ENCODE measurements at regions not wholly inside any gene's neighbourhood (a gene's known extent, or its start where the extent isn't known, plus 50 kb on each side); places are given as distances from the start of the nearest gene placed in this dataset.
A peak's percentile ranks its signal among the peaks of the same experiment; 100 is the strongest.

DNA sequence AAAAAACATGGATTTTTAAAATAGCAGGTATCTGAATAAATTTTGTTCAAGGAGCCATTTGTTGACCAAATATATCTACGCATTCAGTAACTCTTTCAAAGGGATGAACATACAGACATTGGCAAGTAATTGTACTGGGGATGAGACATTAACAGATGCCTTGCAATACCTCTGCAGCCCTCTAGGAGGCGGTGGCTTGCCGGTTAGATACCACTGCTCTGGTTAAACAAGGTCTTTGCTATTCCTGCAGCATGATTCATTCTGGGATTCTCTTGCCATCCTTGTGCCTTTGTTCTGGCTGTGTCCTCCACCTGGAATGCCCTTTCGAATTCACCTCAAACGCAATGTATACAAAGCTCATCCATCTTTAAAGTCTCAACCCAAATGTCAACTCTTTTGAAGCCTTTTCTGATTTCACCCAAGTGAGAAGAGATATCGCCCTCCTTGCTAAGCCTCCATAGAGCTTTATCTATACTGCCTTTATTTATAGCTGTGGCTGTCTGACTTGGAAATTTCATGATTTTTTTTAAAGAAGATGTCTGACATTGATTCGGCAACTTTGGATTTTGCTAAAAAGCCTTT is 131.0 kb upstream of the SRRM4 start:
- peak in 1 of 2 donors; percentile 9 for DNase-seq (ENCODE audit: low read depth in 2 of 2)

GRCh38 chr12:118851891-118852290 is 129.4 kb upstream of the SRRM4 start:
- DNase-seq (ENCODE audit: low read depth in 2 of 2): no peak

- DNase-seq (ENCODE audit: low read depth in 2 of 2): no peak
Observed at GRCh38 chr12:118853634-118854033, 127.7 kb upstream of the SRRM4 start.

GRCh38 chr12:118855858-118856257 is 125.5 kb upstream of the SRRM4 start:
- DNase-seq (ENCODE audit: low read depth in 2 of 2): no peak

DNA sequence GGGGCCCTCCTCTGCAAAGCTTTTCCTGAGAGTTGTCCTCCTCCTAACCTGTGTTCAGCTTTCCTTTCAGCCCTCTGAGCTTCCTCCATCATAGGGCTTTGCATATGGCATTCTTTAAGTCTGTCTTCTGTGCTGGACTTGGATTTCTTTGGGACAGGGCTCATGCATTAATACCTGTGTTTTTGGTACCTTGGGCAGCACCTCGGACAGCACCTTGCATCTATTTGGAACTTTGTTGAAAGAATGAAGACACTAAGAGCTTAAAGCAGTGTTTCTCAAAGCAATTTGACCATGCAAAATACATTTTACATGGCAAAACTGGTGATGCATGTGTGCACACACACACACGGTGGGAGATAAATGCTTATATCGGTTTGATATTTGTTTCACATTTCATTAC is 115.0 kb upstream of the SRRM4 start:
- DNase-seq (ENCODE audit: low read depth in 2 of 2): no peak

- no peak for DNase-seq (ENCODE audit: low read depth in 2 of 2)
Observed at GRCh38 chr12:118870551-118870950, 110.8 kb upstream of the SRRM4 start.

- DNase-seq (ENCODE audit: low read depth in 2 of 2): no peak
Observed at GRCh38 chr12:118874698-118875548, 106.4 kb upstream of the SRRM4 start.

GRCh38 chr12:118880720-118881493 is 100.4 kb upstream of the SRRM4 start:
- DNase-seq (ENCODE audit: low read depth in 2 of 2): no peak

GRCh38 chr12:118884226-118884625 is 97.1 kb upstream of the SRRM4 start:
- no peak for DNase-seq (ENCODE audit: low read depth in 2 of 2)

DNA sequence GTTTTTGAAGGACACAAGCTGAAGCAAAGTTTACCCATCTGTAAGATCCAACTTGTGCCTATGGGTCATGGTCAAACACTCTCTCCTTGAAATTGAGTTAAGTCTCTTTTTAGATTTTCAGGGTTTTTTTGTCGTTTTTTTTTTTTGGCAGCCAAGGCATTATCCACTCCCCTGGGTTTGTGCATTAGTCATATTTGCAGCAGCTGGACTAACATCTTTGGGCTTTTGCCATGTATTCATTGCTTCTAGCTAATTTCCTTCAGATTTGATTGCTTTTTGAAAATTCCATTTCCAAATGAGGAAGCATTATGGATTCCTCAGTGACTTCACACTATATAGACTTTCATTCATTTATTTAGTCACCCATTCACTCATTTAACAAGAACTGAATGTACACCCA is 80.3 kb upstream of the SRRM4 start:
- no peak for DNase-seq (ENCODE audit: low read depth in 2 of 2)

GRCh38 chr12:118908811-118909210 is 72.5 kb upstream of the SRRM4 start:
- no peak for DNase-seq (ENCODE audit: low read depth in 2 of 2)

GRCh38 chr12:118912697-118913270 is 68.6 kb upstream of the SRRM4 start:
- no peak for DNase-seq (ENCODE audit: low read depth in 2 of 2)

- DNase-seq (ENCODE audit: low read depth in 2 of 2): no peak
Observed at GRCh38 chr12:118921761-118922160, 59.6 kb upstream of the SRRM4 start.

DNA sequence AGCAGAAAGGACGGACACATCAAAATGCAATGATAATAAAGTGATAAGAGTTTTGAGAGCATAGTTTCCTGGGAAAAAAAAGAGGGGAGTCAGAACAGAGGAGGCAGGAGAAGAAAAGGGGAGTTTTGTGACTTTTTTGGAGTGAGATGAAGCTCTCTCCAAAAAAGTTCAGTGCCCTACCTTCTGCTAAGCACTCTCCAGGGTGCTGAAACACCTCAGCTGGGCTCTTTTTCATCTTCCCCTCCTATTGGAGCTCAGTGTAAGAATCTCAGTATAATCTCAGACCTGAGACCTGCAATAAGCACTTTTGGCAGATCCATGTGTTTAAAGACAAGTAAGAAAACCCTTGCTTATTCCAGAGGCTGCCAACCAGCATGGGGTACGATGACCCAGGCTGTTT is 58.9 kb upstream of the SRRM4 start:
- no peak for DNase-seq (ENCODE audit: low read depth in 2 of 2)

GRCh38 chr12:118925407-118925806 is 55.9 kb upstream of the SRRM4 start:
- no peak for DNase-seq (ENCODE audit: low read depth in 2 of 2)

DNA sequence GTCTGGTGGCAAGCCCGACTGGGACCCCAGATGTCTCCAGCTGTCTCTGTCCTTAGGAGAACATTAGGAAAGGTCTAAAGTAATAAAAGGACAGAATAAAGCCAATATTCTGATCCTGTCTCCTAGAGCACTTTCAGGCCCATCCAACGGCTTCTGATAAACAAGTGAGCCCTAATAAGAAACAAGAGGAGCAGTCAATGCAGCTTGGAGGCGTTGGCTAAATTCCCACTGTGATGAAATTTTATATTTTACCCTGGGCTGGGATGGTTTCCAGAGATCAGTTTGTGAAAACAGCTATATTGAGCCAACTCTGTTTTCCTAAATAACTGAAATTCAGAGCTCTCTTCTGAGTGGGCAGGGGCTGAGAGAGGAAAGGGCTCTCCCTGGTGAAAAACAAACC is 55.5 kb upstream of the SRRM4 start:
- DNase-seq (ENCODE audit: low read depth in 2 of 2): no peak

All from activated CD4-positive, alpha-beta T cell treated with anti-CD3 and anti-CD28 coated beads for 24 hours (primary cell).